ENCODE measurements at regions not wholly inside any gene's neighbourhood (a gene's known extent, or its start where the extent isn't known, plus 50 kb on each side); places are given as distances from the start of the nearest gene placed in this dataset.

- ATAC-seq = no peak
- Mint-ChIP-seq H3K9me3 (ENCODE audit: low read depth) (no peaks in the 10 kb centered on the region), H3K36me3 (no peaks in the 10 kb centered on the region), H3K27me3 (no peaks in the 10 kb centered on the region), H3K4me1 (no peaks in the 10 kb centered on the region), H3K27ac (no peak overlapping the region), H3K4me3 (no peak overlapping the region)
- no peak for DNase-seq
- CTCF ChIA-PET = no interaction called here
Measured at GRCh38 chr14:62213516-62213915, 451.3 kb downstream of the SNAPC1 start.

- H3K4me1 Mint-ChIP-seq = no peaks in the 10 kb centered on the region
Measured at GRCh38 chr14:62216121-62216520, 453.9 kb downstream of the SNAPC1 start.

GRCh38 chr14:62234849-62235248, 472.6 kb downstream of the SNAPC1 start:
- Mint-ChIP-seq H3K36me3 (no peaks in the 10 kb centered on the region), H3K9me3 (ENCODE audit: low read depth) (peaks cover 4% of the 10 kb centered on the region), H3K4me3 (no peak overlapping the region), H3K27ac (no peak overlapping the region), H3K4me1 (no peaks in the 10 kb centered on the region), H3K27me3 (no peaks in the 10 kb centered on the region)
- no peak for ATAC-seq
- CTCF ChIA-PET = no interaction called here
- no peak for DNase-seq

More at GRCh38 chr14:62216121-62216520, 453.9 kb downstream of the SNAPC1 start:
- H3K9me3 Mint-ChIP-seq (ENCODE audit: low read depth) = no peaks in the 10 kb centered on the region
- no peak overlapping the region for H3K4me3 Mint-ChIP-seq
- H3K36me3 Mint-ChIP-seq = no peaks in the 10 kb centered on the region
- CTCF ChIA-PET = no interaction called here
- DNase-seq = no peak
- no peak overlapping the region for H3K27ac Mint-ChIP-seq
- no peak for ATAC-seq
- H3K27me3 Mint-ChIP-seq = peaks cover 4% of the 10 kb centered on the region

DNA sequence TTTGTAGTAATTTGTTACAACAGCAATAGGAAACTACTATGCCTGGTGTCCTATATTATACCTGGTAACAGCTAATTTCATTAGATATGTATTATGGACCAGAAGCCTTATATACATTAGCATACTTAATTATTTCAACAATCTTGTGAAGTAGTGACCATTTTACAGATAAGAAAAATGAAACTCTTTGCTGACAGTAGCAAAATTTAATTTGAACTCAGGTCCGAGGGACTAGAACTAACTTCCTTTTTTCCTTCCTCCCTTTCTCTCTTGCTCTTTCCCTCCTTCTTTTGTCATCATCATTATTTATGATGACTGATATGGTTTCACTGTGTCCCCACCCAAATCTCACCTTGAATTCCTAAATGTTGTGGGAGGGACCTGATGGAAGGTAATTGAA, 482.0 kb downstream of the SNAPC1 start:
- DNase-seq (no peak), ATAC-seq (no peak)
- CTCF ChIA-PET = no interaction called here
- H3K27me3 Mint-ChIP-seq = no peaks in the 10 kb centered on the region
- no peaks in the 10 kb centered on the region for H3K36me3 Mint-ChIP-seq
- no peaks in the 10 kb centered on the region for H3K4me1 Mint-ChIP-seq
- H3K9me3 Mint-ChIP-seq (ENCODE audit: low read depth) = no peaks in the 10 kb centered on the region
- H3K4me3 Mint-ChIP-seq = no peak overlapping the region
- H3K27ac Mint-ChIP-seq = no peak overlapping the region

DNA sequence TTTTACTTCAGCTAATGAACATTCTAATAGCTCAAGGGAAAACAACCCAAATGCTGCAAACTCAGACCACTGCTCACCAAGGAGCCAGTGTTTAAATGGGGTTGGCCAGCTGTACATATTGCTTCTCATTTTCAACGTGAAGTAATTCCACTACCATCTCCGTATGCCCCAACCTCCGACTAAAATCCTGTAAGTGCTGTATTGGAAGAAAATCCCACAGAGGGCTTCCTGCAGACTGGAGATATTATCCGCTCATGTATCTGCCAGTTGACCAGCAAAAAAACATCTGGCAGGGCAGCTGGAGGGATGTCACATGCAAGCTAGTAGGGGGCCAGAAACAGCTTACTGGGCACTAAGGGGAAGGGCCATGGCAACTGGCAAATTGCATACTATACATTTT, 485.0 kb downstream of the SNAPC1 start:
- Mint-ChIP-seq H3K9me3 (ENCODE audit: low read depth) (no peaks in the 10 kb centered on the region), H3K36me3 (no peaks in the 10 kb centered on the region), H3K4me3 (no peak overlapping the region), H3K27ac (no peak overlapping the region), H3K27me3 (no peaks in the 10 kb centered on the region), H3K4me1 (no peaks in the 10 kb centered on the region)
- DNase-seq (no peak), ATAC-seq (no peak)
- CTCF ChIA-PET = no interaction called here

- Mint-ChIP-seq H3K27me3 (no peaks in the 10 kb centered on the region), H3K4me1 (no peaks in the 10 kb centered on the region), H3K4me3 (no peak overlapping the region), H3K9me3 (ENCODE audit: low read depth) (no peaks in the 10 kb centered on the region), H3K27ac (no peak overlapping the region), H3K36me3 (no peaks in the 10 kb centered on the region)
- CTCF ChIA-PET = no interaction called here
- DNase-seq (no peak), ATAC-seq (no peak)
Measured at GRCh38 chr14:62251237-62251636, 489.0 kb downstream of the SNAPC1 start.

DNA sequence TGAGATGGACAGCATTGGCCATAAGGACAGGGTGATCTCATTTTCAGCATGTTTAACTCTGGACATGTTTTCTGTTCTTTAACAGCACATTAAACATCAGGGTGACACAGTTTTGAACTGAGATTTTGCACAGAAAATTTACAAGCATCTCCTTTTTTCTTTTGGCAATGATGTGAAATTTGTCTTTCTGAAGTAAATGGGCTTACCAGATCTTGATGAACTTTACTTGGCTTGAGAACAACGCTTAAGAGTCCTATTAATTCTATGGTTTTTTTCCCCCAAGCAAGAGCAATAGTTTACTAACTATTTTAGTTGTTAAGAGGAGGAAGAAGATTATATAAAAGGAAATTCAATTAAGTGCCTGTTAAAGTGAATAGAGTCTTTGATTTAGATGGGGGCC, 491.0 kb downstream of the SNAPC1 start:
- H3K36me3 Mint-ChIP-seq = no peaks in the 10 kb centered on the region
- no peaks in the 10 kb centered on the region for H3K27me3 Mint-ChIP-seq
- no peak for ATAC-seq
- no peak for DNase-seq
- H3K9me3 Mint-ChIP-seq (ENCODE audit: low read depth) = no peaks in the 10 kb centered on the region
- H3K4me3 Mint-ChIP-seq = no peak overlapping the region
- CTCF ChIA-PET = no interaction called here
- H3K4me1 Mint-ChIP-seq = no peaks in the 10 kb centered on the region
- H3K27ac Mint-ChIP-seq = no peak overlapping the region

DNA sequence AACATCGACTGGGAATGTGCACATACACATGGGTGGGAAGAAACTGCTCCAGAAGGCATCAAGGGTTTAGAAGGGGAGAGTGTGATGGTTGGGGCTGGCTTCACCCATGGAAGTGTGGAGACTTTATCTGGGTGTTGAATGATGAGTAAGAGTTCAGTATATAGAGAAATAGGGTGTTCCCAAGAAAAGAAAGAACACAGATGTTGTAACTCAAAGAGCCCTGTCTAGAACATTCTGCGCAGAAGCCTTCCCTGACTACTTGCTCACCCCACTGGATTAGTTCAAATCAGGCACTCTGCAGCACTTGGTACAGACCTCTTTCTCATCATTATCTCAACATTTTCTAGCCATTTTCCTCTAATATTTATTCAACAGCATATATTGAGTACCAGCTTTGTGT, 491.7 kb downstream of the SNAPC1 start:
- no peaks in the 10 kb centered on the region for H3K4me1 Mint-ChIP-seq
- H3K36me3 Mint-ChIP-seq = no peaks in the 10 kb centered on the region
- H3K27me3 Mint-ChIP-seq = no peaks in the 10 kb centered on the region
- CTCF ChIA-PET = no interaction called here
- ATAC-seq (no peak), DNase-seq (no peak)
- no peak overlapping the region for H3K27ac Mint-ChIP-seq
- H3K4me3 Mint-ChIP-seq = no peak overlapping the region
- no peaks in the 10 kb centered on the region for H3K9me3 Mint-ChIP-seq (ENCODE audit: low read depth)

- ATAC-seq = no peak
- DNase-seq = no peak
Measured at GRCh38 chr14:62269204-62269603, 507.0 kb downstream of the SNAPC1 start.

DNA sequence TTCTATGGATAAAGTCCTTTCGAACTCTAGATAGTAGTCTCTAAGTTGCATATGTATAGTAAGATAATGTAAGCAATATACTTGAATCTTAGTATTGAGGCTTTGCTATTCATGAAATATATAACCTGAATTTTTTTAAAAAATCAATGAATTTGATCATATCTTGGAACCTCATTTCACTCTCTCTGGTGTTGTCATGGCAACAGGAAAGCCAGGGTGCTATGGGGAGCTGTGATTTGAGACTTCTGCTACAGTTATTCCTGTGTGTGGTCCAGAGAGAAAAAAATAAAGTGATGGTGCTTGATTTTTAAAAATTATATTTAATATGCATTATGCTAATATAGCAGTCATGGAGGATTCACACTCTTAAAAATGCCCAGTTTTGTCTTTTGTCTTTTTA, 508.0 kb downstream of the SNAPC1 start:
- H3K4me3 Mint-ChIP-seq = no peak overlapping the region
- ATAC-seq (no peak), DNase-seq (no peak)
- no peak overlapping the region for H3K27ac Mint-ChIP-seq
- CTCF ChIA-PET = no interaction called here
- no peaks in the 10 kb centered on the region for H3K36me3 Mint-ChIP-seq
- no peaks in the 10 kb centered on the region for H3K4me1 Mint-ChIP-seq
- H3K9me3 Mint-ChIP-seq (ENCODE audit: low read depth) = no peaks in the 10 kb centered on the region
- no peaks in the 10 kb centered on the region for H3K27me3 Mint-ChIP-seq

More at GRCh38 chr14:62269204-62269603, 507.0 kb downstream of the SNAPC1 start:
- H3K27ac Mint-ChIP-seq = no peak overlapping the region
- H3K27me3 Mint-ChIP-seq = no peaks in the 10 kb centered on the region
- no peaks in the 10 kb centered on the region for H3K4me1 Mint-ChIP-seq
- no peaks in the 10 kb centered on the region for H3K9me3 Mint-ChIP-seq (ENCODE audit: low read depth)
- H3K36me3 Mint-ChIP-seq = no peaks in the 10 kb centered on the region
- CTCF ChIA-PET = no interaction called here
- H3K4me3 Mint-ChIP-seq = no peak overlapping the region

- Mint-ChIP-seq H3K9me3 (ENCODE audit: low read depth) (no peaks in the 10 kb centered on the region), H3K4me3 (no peak overlapping the region), H3K27ac (no peak overlapping the region), H3K4me1 (no peaks in the 10 kb centered on the region), H3K27me3 (no peaks in the 10 kb centered on the region), H3K36me3 (no peaks in the 10 kb centered on the region)
- no peak for ATAC-seq
- DNase-seq = no peak
- CTCF ChIA-PET = no interaction called here
Measured at GRCh38 chr14:62280366-62280765, 518.1 kb downstream of the SNAPC1 start.

GRCh38 chr14:62283837-62284236, 521.6 kb downstream of the SNAPC1 start:
- DNase-seq (no peak), ATAC-seq (no peak)
- H3K27ac Mint-ChIP-seq = no peak overlapping the region
- no peaks in the 10 kb centered on the region for H3K36me3 Mint-ChIP-seq
- H3K4me1 Mint-ChIP-seq = no peaks in the 10 kb centered on the region
- no peak overlapping the region for H3K4me3 Mint-ChIP-seq
- CTCF ChIA-PET = no interaction called here
- H3K9me3 Mint-ChIP-seq (ENCODE audit: low read depth) = no peaks in the 10 kb centered on the region
- no peaks in the 10 kb centered on the region for H3K27me3 Mint-ChIP-seq

- no peaks in the 10 kb centered on the region for H3K4me1 Mint-ChIP-seq
- H3K36me3 Mint-ChIP-seq = no peaks in the 10 kb centered on the region
- no peak overlapping the region for H3K27ac Mint-ChIP-seq
- no peak for DNase-seq
- ATAC-seq = no peak
- H3K4me3 Mint-ChIP-seq = no peak overlapping the region
- H3K9me3 Mint-ChIP-seq (ENCODE audit: low read depth) = peaks cover 2% of the 10 kb centered on the region
- CTCF ChIA-PET = no interaction called here
- no peaks in the 10 kb centered on the region for H3K27me3 Mint-ChIP-seq
Measured at GRCh38 chr14:62289471-62289870, 527.3 kb downstream of the SNAPC1 start.

GRCh38 chr14:62301080-62301479, 538.9 kb downstream of the SNAPC1 start:
- no peak overlapping the region for H3K4me3 Mint-ChIP-seq
- CTCF ChIA-PET = no interaction called here
- no peaks in the 10 kb centered on the region for H3K4me1 Mint-ChIP-seq
- H3K9me3 Mint-ChIP-seq (ENCODE audit: low read depth) = peaks cover 2% of the 10 kb centered on the region
- ATAC-seq (no peak), DNase-seq (no peak)
- no peaks in the 10 kb centered on the region for H3K27me3 Mint-ChIP-seq
- H3K36me3 Mint-ChIP-seq = no peaks in the 10 kb centered on the region
- no peak overlapping the region for H3K27ac Mint-ChIP-seq

- ATAC-seq = no peak
- CTCF ChIA-PET = no interaction called here
- no peak for DNase-seq
- no peaks in the 10 kb centered on the region for H3K4me1 Mint-ChIP-seq
- H3K36me3 Mint-ChIP-seq = no peaks in the 10 kb centered on the region
- no peak overlapping the region for H3K4me3 Mint-ChIP-seq
- H3K27ac Mint-ChIP-seq = no peak overlapping the region
- peaks cover 2% of the 10 kb centered on the region for H3K9me3 Mint-ChIP-seq (ENCODE audit: low read depth)
- no peaks in the 10 kb centered on the region for H3K27me3 Mint-ChIP-seq
Measured at GRCh38 chr14:62301911-62302310, 539.7 kb downstream of the SNAPC1 start.

Measured in activated CD8-positive, alpha-beta memory T cell treated with anti-CD3 and anti-CD28 coated beads, Interleukin-2, amount 10 ng/mL, durations not matched to agents 7 days and 5 days (primary cell).